Fibroblast of lung (primary cell): ENCODE measurements at regions not wholly inside any gene's neighbourhood (a gene's known extent, or its start where the extent isn't known, plus 50 kb on each side); places are given as distances from the start of the nearest gene placed in this dataset.

Experiments
- EZH2 ChIP-seq: IDR thresholded peaks from 2 replicates; pipeline ENCODE4 v1.5.1; 2012; ENCODE audit warnings: low read length, control low read depth, mild to moderate bottlenecking; ENCODE audit errors: missing control alignments
- TF ChIP-seq, protein P1 (sequence below), 2 donors: IDR thresholded peaks in 1 of 2; conservative IDR thresholded peaks in 1 of 2; 1 replicate in 1 of 2; 2 replicates in 1 of 2; pipeline ENCODE4 v1.5.1; 2011 to 2012; ENCODE audit warnings: low read length in 2 of 2, control low read depth in 1 of 2, inconsistent platforms in 1 of 2, low read depth in 1 of 2, mild to moderate bottlenecking in 1 of 2

DNA sequence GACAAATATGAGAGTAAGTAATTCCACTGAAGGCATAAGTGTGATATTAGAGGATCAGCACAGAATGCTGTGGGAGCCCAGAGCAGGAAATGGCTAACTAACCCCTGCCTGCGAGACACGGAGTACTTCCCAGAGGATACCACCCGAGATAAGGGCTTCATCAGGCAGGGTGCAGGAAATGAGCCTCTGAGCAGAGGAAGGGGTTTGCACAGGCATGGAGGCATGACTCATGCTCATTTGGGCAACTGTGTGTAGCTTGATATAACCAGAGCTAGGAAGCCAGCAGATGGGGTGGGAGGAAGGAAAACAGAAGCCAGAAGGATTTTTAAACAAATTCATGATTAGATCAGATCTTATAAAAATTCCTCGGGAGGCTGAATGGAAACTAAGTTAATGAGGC is 70.0 kb upstream of the TSPAN5 start:
- TF ChIP-seq, protein P1, sequence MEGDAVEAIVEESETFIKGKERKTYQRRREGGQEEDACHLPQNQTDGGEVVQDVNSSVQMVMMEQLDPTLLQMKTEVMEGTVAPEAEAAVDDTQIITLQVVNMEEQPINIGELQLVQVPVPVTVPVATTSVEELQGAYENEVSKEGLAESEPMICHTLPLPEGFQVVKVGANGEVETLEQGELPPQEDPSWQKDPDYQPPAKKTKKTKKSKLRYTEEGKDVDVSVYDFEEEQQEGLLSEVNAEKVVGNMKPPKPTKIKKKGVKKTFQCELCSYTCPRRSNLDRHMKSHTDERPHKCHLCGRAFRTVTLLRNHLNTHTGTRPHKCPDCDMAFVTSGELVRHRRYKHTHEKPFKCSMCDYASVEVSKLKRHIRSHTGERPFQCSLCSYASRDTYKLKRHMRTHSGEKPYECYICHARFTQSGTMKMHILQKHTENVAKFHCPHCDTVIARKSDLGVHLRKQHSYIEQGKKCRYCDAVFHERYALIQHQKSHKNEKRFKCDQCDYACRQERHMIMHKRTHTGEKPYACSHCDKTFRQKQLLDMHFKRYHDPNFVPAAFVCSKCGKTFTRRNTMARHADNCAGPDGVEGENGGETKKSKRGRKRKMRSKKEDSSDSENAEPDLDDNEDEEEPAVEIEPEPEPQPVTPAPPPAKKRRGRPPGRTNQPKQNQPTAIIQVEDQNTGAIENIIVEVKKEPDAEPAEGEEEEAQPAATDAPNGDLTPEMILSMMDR (conservative IDR thresholded peaks at IDR 0.05 in 1 of 2, IDR thresholded peaks at IDR 0.05 in 1 of 2; ENCODE audit: low read depth in 1 of 2, low read length in 2 of 2): no peak
- TF ChIP-seq EZH2: no peak
